ENCODE measurements at regions not wholly inside any gene's neighbourhood (a gene's known extent, or its start where the extent isn't known, plus 50 kb on each side); places are given as distances from the start of the nearest gene placed in this dataset.

- Histone ChIP-seq H3K27me3 (ENCODE audit: insufficient read depth, low read length) (no peaks in the 10 kb centered on the region), H3K4me3 (ENCODE audit: low read depth, low read length) (no peak overlapping the region), H2AFZ (ENCODE audit: low read length, unreplicated experiment) (no peak overlapping the region), H3K27ac (ENCODE audit: low read depth, low read length) (no peak overlapping the region), H3K79me2 (ENCODE audit: control insufficient read depth, insufficient read depth, low read length, unreplicated experiment) (no peaks in the 10 kb centered on the region), H3K36me3 (ENCODE audit: insufficient read depth, low read length) (no peaks in the 10 kb centered on the region), H3K4me1 (ENCODE audit: control insufficient read depth, insufficient read depth, low read length, unreplicated experiment) (no peaks in the 10 kb centered on the region)
These were observed 332.1 kb upstream of the CELF2 start for GRCh38 chr10:10685566-10685965.

- no peak overlapping the region for H2AFZ ChIP-seq (ENCODE audit: low read length, unreplicated experiment)
- H3K79me2 ChIP-seq (ENCODE audit: control insufficient read depth, insufficient read depth, low read length, unreplicated experiment): no peaks in the 10 kb centered on the region
- no peak overlapping the region for H3K4me3 ChIP-seq (ENCODE audit: low read depth, low read length)
- H3K27me3 ChIP-seq (ENCODE audit: insufficient read depth, low read length): no peaks in the 10 kb centered on the region
- no peaks in the 10 kb centered on the region for H3K36me3 ChIP-seq (ENCODE audit: insufficient read depth, low read length)
- H3K27ac ChIP-seq (ENCODE audit: low read depth, low read length): no peak overlapping the region
- no peaks in the 10 kb centered on the region for H3K4me1 ChIP-seq (ENCODE audit: control insufficient read depth, insufficient read depth, low read length, unreplicated experiment)
These were observed 329.9 kb upstream of the CELF2 start for GRCh38 chr10:10687751-10688150.

DNA sequence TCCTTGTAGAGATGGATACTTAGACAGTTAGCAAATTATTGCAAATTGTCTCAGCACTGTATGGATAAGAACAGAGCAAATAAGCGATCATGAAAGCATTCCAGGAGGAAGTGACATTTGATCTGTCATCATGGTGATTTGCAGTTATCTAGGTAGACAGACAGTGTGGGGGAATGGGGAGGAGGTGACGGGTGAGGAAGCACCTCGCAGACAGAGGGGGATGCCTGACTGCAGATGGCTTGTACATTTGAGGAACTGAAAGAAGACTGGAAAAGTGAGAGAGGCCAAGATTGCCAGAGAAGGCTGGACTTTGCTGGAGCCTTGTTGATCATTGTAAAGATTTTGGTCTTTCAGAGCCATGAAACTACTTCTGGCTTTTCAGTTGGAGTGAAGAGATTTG is 318.2 kb upstream of the CELF2 start:
- no peak overlapping the region for H3K4me3 ChIP-seq (ENCODE audit: low read depth, low read length)
- no peaks in the 10 kb centered on the region for H3K27me3 ChIP-seq (ENCODE audit: insufficient read depth, low read length)
- H3K4me1 ChIP-seq (ENCODE audit: control insufficient read depth, insufficient read depth, low read length, unreplicated experiment): no peaks in the 10 kb centered on the region
- H3K27ac ChIP-seq (ENCODE audit: low read depth, low read length): no peak overlapping the region
- H2AFZ ChIP-seq (ENCODE audit: low read length, unreplicated experiment): no peak overlapping the region
- no peaks in the 10 kb centered on the region for H3K36me3 ChIP-seq (ENCODE audit: insufficient read depth, low read length)
- H3K79me2 ChIP-seq (ENCODE audit: control insufficient read depth, insufficient read depth, low read length, unreplicated experiment): no peaks in the 10 kb centered on the region

DNA sequence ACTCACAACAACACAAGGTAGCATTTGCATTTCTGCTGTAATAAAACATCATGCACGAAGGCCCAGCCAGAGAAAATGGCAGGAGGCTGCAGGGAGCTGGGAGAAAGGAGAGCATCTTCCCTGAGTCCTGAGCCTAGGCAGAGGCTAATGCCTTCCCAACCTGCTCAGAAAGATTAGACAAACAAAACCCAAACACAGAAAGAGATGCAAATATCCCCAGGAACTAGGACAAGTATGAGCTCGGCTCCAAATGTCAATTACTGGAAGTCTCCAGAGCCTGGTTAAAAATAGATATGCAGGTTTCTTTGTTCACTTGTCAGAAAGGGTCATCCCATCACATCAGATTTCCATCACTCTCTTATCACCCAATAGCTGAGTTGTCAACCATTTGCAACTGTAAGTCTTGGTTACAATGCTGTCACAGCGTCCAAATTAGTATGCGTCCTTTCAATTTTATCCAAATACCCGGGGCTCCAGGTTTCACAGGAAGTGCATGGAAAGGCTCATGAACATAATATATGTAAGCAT is 316.5 kb upstream of the CELF2 start:
- H3K27me3 ChIP-seq (ENCODE audit: insufficient read depth, low read length): no peaks in the 10 kb centered on the region

GRCh38 chr10:10702211-10702610 is 315.5 kb upstream of the CELF2 start:
- H3K4me1 ChIP-seq (ENCODE audit: control insufficient read depth, insufficient read depth, low read length, unreplicated experiment): no peaks in the 10 kb centered on the region
- no peaks in the 10 kb centered on the region for H3K79me2 ChIP-seq (ENCODE audit: control insufficient read depth, insufficient read depth, low read length, unreplicated experiment)
- H3K36me3 ChIP-seq (ENCODE audit: insufficient read depth, low read length): no peaks in the 10 kb centered on the region
- H3K27me3 ChIP-seq (ENCODE audit: insufficient read depth, low read length): no peaks in the 10 kb centered on the region
- no peak overlapping the region for H3K4me3 ChIP-seq (ENCODE audit: low read depth, low read length)
- no peak overlapping the region for H2AFZ ChIP-seq (ENCODE audit: low read length, unreplicated experiment)
- no peak overlapping the region for H3K27ac ChIP-seq (ENCODE audit: low read depth, low read length)

More for the DNA sequence above, 316.5 kb upstream of the CELF2 start:
- H3K4me1 ChIP-seq (ENCODE audit: control insufficient read depth, insufficient read depth, low read length, unreplicated experiment): no peaks in the 10 kb centered on the region
- H3K36me3 ChIP-seq (ENCODE audit: insufficient read depth, low read length): no peaks in the 10 kb centered on the region
- H3K4me3 ChIP-seq (ENCODE audit: low read depth, low read length): no peak overlapping the region
- no peaks in the 10 kb centered on the region for H3K79me2 ChIP-seq (ENCODE audit: control insufficient read depth, insufficient read depth, low read length, unreplicated experiment)
- no peak overlapping the region for H2AFZ ChIP-seq (ENCODE audit: low read length, unreplicated experiment)
- H3K27ac ChIP-seq (ENCODE audit: low read depth, low read length): no peak overlapping the region

DNA sequence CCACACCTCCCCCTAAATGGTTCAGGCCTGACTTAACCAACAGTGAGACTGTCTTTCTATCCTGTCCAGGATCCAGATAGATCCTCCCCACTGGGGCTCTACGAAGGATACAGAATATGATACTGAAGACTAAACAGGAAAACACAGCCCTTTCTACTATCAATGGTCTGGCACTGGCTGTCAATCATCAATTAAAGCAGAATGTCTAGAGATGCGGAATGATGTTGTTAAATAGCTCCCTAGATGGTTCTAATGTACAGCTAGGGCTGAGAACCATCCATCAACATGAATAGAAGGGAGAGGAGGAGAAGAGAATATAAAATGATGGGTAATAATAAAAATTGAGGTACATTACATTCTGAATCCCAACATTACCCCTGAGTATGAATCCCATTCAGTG is 314.3 kb upstream of the CELF2 start:
- Histone ChIP-seq H3K27me3 (ENCODE audit: insufficient read depth, low read length) (no peaks in the 10 kb centered on the region), H3K79me2 (ENCODE audit: control insufficient read depth, insufficient read depth, low read length, unreplicated experiment) (no peaks in the 10 kb centered on the region), H3K4me1 (ENCODE audit: control insufficient read depth, insufficient read depth, low read length, unreplicated experiment) (no peaks in the 10 kb centered on the region), H3K36me3 (ENCODE audit: insufficient read depth, low read length) (no peaks in the 10 kb centered on the region), H3K27ac (ENCODE audit: low read depth, low read length) (no peak overlapping the region), H3K4me3 (ENCODE audit: low read depth, low read length) (no peak overlapping the region), H2AFZ (ENCODE audit: low read length, unreplicated experiment) (no peak overlapping the region)

DNA sequence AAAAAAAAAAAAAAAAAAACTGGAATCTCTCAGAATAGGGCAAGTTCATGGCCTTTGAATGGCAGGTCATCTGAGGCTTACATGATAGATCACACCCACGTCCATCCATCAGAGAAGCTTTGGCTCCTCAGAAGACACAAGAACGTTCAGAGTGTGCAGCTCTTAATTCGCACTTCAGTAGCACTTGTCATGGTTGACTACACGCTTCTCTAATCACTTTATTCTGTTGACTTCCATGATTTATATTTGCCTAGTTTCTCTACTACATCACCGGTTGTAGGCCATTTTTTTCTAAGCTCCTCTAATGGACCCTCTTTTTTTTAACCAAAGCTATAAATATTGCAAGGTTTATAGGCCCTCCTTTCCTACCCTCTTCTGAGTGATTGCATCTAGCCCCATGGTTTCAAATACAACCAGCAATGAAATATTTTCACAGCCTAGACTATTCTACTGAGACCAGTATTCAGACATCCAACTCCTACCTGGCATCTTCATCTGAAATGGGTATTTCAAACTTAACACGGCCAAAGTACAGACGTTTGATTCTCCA is 305.4 kb upstream of the CELF2 start:
- no peaks in the 10 kb centered on the region for H3K27me3 ChIP-seq (ENCODE audit: insufficient read depth, low read length)
- no peaks in the 10 kb centered on the region for H3K36me3 ChIP-seq (ENCODE audit: insufficient read depth, low read length)
- H3K4me1 ChIP-seq (ENCODE audit: control insufficient read depth, insufficient read depth, low read length, unreplicated experiment): no peaks in the 10 kb centered on the region
- H3K27ac ChIP-seq (ENCODE audit: low read depth, low read length): no peak overlapping the region
- no peaks in the 10 kb centered on the region for H3K79me2 ChIP-seq (ENCODE audit: control insufficient read depth, insufficient read depth, low read length, unreplicated experiment)
- no peak overlapping the region for H3K4me3 ChIP-seq (ENCODE audit: low read depth, low read length)
- no peak overlapping the region for H2AFZ ChIP-seq (ENCODE audit: low read length, unreplicated experiment)

GRCh38 chr10:10714327-10714726 is 303.3 kb upstream of the CELF2 start:
- Histone ChIP-seq H3K27ac (ENCODE audit: low read depth, low read length) (no peak overlapping the region), H3K79me2 (ENCODE audit: control insufficient read depth, insufficient read depth, low read length, unreplicated experiment) (no peaks in the 10 kb centered on the region), H3K4me1 (ENCODE audit: control insufficient read depth, insufficient read depth, low read length, unreplicated experiment) (no peaks in the 10 kb centered on the region), H2AFZ (ENCODE audit: low read length, unreplicated experiment) (no peak overlapping the region), H3K4me3 (ENCODE audit: low read depth, low read length) (no peak overlapping the region), H3K36me3 (ENCODE audit: insufficient read depth, low read length) (no peaks in the 10 kb centered on the region), H3K27me3 (ENCODE audit: insufficient read depth, low read length) (no peaks in the 10 kb centered on the region)

DNA sequence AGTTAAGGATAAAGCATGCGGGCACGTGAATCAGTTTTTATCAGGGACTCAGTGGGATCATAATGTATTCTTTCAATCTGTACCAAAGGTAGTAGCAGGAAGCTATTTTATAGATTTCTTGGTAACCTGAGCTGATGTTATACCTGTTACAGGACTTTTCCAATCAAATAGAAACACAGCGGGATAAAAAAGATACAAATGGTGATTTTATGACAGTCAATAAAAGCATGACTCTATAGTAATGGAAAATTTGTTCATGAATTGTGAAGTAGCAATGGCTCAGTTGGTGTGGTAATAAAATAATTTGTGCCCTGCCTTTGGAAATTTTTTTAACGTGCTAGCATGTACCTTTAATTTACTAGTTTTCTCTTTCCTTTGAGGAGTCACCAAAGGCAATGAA is 300.7 kb upstream of the CELF2 start:
- Histone ChIP-seq H3K4me3 (ENCODE audit: low read depth, low read length) (no peak overlapping the region), H3K36me3 (ENCODE audit: insufficient read depth, low read length) (no peaks in the 10 kb centered on the region), H3K79me2 (ENCODE audit: control insufficient read depth, insufficient read depth, low read length, unreplicated experiment) (no peaks in the 10 kb centered on the region), H3K4me1 (ENCODE audit: control insufficient read depth, insufficient read depth, low read length, unreplicated experiment) (no peaks in the 10 kb centered on the region), H2AFZ (ENCODE audit: low read length, unreplicated experiment) (no peak overlapping the region), H3K27ac (ENCODE audit: low read depth, low read length) (no peak overlapping the region), H3K27me3 (ENCODE audit: insufficient read depth, low read length) (no peaks in the 10 kb centered on the region)

DNA sequence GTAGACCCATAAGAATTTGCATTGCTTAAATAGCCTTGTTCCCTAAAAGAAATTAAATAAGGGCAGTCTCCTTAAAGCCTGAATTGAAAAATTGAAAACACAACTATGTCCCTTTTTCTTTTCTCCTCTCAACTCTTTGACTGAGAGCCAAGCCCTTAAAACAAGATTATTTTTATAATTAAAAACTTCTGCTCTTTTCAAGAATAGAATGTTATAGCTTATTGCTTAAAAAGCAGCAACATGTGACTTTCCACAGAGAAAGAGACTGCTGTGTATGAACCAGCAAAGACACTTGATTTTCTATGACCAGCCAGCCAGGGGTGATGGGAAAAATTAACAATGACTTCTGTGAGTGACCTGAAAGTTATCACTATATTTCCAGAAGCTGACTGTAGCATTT is 295.2 kb upstream of the CELF2 start:
- no peaks in the 10 kb centered on the region for H3K36me3 ChIP-seq (ENCODE audit: insufficient read depth, low read length)
- H3K27ac ChIP-seq (ENCODE audit: low read depth, low read length): no peak overlapping the region
- no peaks in the 10 kb centered on the region for H3K27me3 ChIP-seq (ENCODE audit: insufficient read depth, low read length)
- no peaks in the 10 kb centered on the region for H3K79me2 ChIP-seq (ENCODE audit: control insufficient read depth, insufficient read depth, low read length, unreplicated experiment)
- H2AFZ ChIP-seq (ENCODE audit: low read length, unreplicated experiment): no peak overlapping the region
- no peaks in the 10 kb centered on the region for H3K4me1 ChIP-seq (ENCODE audit: control insufficient read depth, insufficient read depth, low read length, unreplicated experiment)
- no peak overlapping the region for H3K4me3 ChIP-seq (ENCODE audit: low read depth, low read length)

DNA sequence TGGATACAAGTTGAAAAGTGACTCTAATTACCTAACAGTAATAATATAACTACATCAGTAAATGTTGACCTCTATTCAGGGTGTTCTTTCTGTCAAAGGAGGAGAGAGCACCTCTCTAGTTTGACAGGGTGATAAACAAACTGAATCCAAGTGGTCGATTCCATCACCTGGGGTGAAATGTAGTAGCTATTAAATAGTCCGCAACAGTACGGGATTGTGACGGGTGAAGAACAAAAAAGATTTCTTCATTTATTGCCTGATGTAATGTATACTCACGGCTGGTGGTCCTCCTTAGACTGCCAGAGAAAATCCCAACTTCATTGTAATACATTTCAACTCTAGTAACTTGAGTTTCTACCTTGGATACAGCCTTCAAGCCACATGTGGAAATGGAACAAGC is 292.5 kb upstream of the CELF2 start:
- no peaks in the 10 kb centered on the region for H3K79me2 ChIP-seq (ENCODE audit: control insufficient read depth, insufficient read depth, low read length, unreplicated experiment)
- no peak overlapping the region for H2AFZ ChIP-seq (ENCODE audit: low read length, unreplicated experiment)
- H3K36me3 ChIP-seq (ENCODE audit: insufficient read depth, low read length): no peaks in the 10 kb centered on the region
- no peaks in the 10 kb centered on the region for H3K27me3 ChIP-seq (ENCODE audit: insufficient read depth, low read length)
- H3K27ac ChIP-seq (ENCODE audit: low read depth, low read length): no peak overlapping the region
- H3K4me1 ChIP-seq (ENCODE audit: control insufficient read depth, insufficient read depth, low read length, unreplicated experiment): no peaks in the 10 kb centered on the region
- no peak overlapping the region for H3K4me3 ChIP-seq (ENCODE audit: low read depth, low read length)
